GM12891 (cell line): ENCODE measurements at regions not wholly inside any gene's neighbourhood (a gene's known extent, or its start where the extent isn't known, plus 50 kb on each side); places are given as distances from the start of the nearest gene placed in this dataset.

Experiments used
- DNase-seq: peaks from one replicate; pipeline ENCODE4 v3.0.0; 2011; ENCODE audit warnings: low spot score; ENCODE audit not compliant: insufficient read length
- FAIRE-seq: peaks from 2 replicates; lab custom pipeline; 2011; peaks lifted over from hg19 to GRCh38; lab: Jason Lieb, UNC
- PAX5 ChIP-seq: IDR thresholded peaks from 2 replicates; pipeline ENCODE4 v1.6.1; 2011; ENCODE audit warnings: low read length, moderate library complexity, mild to moderate bottlenecking; ENCODE audit not compliant: insufficient read depth, severe bottlenecking
- POLR2A ChIP-seq: IDR thresholded peaks from 2 replicates; pipeline ENCODE4 v1.6.1; 2011; ENCODE audit warnings: low read depth, low read length, control low read depth
- POLR2AphosphoS5 ChIP-seq: IDR thresholded peaks from 2 replicates; pipeline ENCODE4 v1.6.1; 2011; ENCODE audit warnings: low read depth, low read length, control low read depth
- POU2F2 ChIP-seq: IDR thresholded peaks from 2 replicates; pipeline ENCODE4 v1.6.1; 2011; ENCODE audit warnings: low read depth, mild to moderate bottlenecking, control low read depth, low read length, moderate library complexity
- SPI1 ChIP-seq: IDR thresholded peaks from 2 replicates; pipeline ENCODE4 v1.6.1; 2011; ENCODE audit warnings: low read depth, low read length, control low read depth
- TAF1 ChIP-seq: IDR thresholded peaks from 2 replicates; pipeline ENCODE4 v1.6.1; 2011; ENCODE audit warnings: low read depth, low read length, control low read depth

DNA sequence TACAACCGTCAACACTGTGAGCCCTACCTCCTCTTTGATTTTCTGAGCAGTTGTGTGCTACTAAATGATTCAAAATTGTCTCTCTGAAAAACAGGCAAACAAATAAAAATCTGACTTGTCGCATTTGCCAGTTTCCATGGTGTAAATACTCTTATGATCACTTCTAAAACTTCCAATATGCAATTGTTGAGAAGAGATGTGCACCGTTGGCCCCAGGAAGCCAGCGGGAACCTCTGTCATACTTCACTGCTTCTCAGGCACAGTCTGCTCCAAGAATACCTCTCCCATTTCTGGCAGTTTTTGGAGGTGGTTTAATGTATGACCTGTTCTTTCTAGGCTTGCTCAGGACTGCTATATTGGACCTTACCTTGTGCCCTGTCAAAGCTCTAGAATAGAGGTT lies 196.0 kb upstream of the NCAM2 start:
- no peak for TF ChIP-seq TAF1
- no peak for TF ChIP-seq PAX5
- TF ChIP-seq POLR2AphosphoS5 = no peak
- no peak for TF ChIP-seq POLR2A
- TF ChIP-seq SPI1 = no peak
- no peak for TF ChIP-seq POU2F2
- DNase-seq (no peak), FAIRE-seq (no peak)

DNA sequence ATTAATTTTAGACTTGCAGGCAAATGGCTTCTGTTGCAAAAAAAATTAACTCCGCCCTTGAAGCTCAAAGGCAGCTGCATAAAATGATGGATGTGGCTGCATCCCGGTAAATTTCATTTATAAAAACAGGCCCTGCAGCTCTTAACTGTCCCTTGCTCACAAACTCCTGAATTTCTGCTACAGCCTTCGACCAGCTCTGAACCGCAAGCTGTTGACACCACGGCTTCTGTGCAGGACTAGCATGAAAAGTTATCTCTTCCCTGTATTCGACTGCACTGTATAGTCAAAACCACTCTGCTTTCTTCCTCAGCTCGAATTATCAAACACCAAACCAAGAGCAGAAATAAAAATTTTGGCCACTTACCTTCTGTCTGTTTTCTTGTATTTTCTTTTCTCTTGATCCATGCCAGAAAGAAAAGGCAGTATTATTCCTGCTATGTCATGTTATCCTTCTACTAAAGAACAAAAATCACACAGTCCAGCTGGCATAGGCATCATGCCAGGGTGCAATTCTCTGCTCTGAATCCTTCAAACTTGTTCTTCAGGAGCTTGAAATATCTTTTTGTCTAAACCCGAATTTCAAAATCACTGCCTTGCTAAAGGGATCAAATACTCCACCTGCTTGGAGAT lies 195.5 kb upstream of the NCAM2 start:
- FAIRE-seq = no peak
- no peak for DNase-seq
- no peak for TF ChIP-seq POLR2AphosphoS5
- TF ChIP-seq POLR2A = no peak
- TF ChIP-seq SPI1 = no peak
- no peak for TF ChIP-seq POU2F2
- no peak for TF ChIP-seq PAX5
- no peak for TF ChIP-seq TAF1

DNA sequence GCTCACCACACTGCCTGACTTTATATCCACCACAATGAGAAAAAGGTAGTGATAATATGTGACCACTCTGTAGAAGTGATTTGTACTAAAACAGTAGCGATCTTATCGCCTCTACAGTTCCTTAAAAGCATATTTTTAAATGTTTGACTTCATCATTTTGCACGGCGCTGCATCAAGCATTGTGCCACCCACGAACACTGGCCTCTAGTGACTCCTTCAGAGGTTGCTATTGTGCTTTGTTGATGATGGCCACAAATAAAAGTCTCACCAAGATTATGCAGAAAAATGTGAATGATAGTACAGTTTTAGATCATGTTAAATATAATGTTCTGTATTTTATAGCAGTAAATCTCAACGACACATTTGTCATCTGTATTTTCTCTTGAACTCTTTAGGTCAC lies 186.5 kb upstream of the NCAM2 start:
- no peak for FAIRE-seq
- no peak for DNase-seq
- TF ChIP-seq TAF1 = no peak
- no peak for TF ChIP-seq POU2F2
- TF ChIP-seq SPI1 = no peak
- no peak for TF ChIP-seq POLR2A
- no peak for TF ChIP-seq PAX5
- no peak for TF ChIP-seq POLR2AphosphoS5

DNA sequence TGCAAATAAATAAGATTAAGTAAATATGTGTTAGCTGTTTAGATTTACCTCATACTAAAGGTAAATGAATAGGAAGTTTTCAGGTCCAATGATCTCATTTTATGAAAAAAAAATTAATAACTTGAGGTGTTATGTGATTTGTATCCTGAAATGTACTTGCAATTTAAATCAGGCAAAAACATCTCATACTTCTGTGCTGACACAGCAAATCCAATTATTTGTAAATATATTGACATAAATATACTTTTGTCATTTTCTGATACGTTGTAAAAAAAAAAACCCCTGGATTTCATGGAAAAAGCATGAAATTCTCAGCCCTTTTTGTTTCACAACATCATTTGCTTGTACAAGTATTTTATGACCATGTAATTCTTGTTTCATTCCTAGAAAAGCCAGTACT lies 184.1 kb upstream of the NCAM2 start:
- no peak for TF ChIP-seq PAX5
- TF ChIP-seq POU2F2 = no peak
- no peak for TF ChIP-seq SPI1
- TF ChIP-seq POLR2AphosphoS5 = no peak
- no peak for TF ChIP-seq POLR2A
- DNase-seq (no peak), FAIRE-seq (no peak)

DNA sequence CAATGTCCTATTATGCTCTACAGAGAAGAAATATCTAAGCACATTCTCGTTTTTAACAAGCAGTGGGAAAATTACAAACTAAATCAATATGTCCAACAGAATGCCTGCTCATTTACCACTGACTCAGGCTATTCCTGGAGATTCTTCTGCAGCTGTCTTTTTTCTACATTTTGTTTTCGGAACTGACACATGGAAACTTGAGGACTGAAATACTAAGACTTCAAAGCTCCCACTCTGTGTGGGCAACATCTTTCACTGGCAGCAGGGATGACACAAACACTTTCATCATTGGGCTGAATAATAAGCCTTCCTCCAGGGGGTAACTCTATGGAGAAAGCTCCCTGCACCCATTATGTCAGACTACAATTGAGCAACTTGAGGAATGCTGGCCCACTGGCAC lies 175.5 kb upstream of the NCAM2 start:
- TF ChIP-seq TAF1 (no peak), POLR2AphosphoS5 (no peak)
- DNase-seq (no peak), FAIRE-seq (no peak)

DNA sequence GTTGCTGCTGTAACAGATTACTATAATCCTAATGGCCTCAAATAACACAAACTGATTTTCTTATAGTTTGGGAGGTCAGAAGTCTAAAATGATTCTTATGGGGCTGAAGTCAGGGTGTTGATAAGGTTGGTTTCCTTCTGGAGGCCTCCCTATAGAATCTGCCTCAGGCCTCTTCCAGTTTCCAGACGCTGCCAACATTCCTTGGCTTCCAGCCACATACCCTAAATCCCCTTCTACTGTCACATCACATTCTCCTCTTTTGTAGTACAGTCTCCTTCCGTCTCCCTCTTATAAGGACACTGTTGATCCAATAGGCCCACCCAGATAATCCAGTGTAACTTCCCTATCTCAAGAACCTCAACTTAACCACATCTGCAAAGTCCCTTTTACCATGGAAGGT lies 145.3 kb upstream of the NCAM2 start:
- DNase-seq (no peak), FAIRE-seq (no peak)
- TF ChIP-seq TAF1 (no peak), POLR2AphosphoS5 (no peak), SPI1 (no peak), POLR2A (no peak), POU2F2 (no peak), PAX5 (no peak)

DNA sequence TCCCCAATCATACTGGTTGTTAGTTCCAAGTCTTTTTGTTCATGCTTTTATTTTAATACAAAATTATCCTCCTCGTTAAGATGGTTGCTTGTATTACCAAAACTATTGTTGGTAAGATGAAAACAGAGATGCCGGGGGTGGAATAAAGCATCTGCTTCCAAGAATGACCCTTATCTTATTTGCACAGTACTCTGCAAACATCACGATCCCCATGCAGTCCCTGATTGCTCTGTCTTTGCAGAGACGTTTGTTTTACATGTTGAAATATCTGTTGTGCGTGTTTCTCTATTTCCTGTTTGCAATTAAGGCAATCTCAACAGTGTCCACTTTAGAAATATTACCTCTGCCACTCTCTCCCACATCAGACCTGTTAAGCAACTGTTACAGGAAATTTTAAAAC lies 141.3 kb upstream of the NCAM2 start:
- DNase-seq (no peak), FAIRE-seq (no peak)
- no peak for TF ChIP-seq POLR2A
- TF ChIP-seq PAX5 = no peak
- no peak for TF ChIP-seq POU2F2
- no peak for TF ChIP-seq POLR2AphosphoS5
- TF ChIP-seq SPI1 = no peak
- no peak for TF ChIP-seq TAF1

DNA sequence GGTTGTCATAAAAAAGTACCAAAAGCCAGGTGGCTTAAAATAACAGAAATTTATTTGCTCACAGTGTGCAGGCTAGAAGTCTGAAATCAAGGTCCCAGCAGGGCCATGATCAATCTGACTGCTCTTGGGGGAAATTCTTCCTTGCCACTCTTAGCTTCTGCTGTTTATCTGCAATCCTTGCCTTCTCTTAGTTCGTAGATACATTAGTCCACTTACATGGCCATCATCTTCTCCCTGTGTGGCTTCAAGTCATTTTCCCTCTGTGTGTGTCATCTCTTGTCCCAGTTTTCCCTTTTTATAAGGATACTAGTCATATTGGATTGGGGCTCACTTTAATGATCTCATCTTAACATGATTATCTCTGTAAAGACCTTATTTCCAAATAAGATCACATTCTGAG lies 124.0 kb upstream of the NCAM2 start:
- TF ChIP-seq POU2F2 (no peak), POLR2A (no peak), PAX5 (no peak), SPI1 (no peak), POLR2AphosphoS5 (no peak), TAF1 (no peak)
- FAIRE-seq (no peak), DNase-seq (no peak)

DNA sequence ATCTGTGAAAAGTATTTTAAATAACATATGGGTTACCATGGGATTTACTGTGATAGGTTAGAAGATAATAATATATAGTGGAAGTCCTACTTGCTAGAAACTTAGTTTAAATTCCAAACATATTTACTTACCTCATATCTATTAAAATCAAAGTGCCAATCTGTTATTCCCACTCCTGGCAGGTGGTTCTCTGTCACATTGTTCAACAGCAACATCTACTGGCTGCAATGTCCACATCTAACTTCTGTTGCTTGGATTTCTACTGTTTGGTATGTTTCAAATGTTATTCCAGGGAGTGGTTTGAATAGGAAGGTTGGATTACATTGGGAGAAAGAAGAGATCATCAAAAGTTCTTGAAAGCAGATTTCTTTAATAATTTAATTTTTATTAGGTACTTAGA lies 122.5 kb upstream of the NCAM2 start:
- TF ChIP-seq POLR2AphosphoS5 (no peak), POLR2A (no peak), TAF1 (no peak), SPI1 (no peak), PAX5 (no peak), POU2F2 (no peak)
- DNase-seq (no peak), FAIRE-seq (no peak)

DNA sequence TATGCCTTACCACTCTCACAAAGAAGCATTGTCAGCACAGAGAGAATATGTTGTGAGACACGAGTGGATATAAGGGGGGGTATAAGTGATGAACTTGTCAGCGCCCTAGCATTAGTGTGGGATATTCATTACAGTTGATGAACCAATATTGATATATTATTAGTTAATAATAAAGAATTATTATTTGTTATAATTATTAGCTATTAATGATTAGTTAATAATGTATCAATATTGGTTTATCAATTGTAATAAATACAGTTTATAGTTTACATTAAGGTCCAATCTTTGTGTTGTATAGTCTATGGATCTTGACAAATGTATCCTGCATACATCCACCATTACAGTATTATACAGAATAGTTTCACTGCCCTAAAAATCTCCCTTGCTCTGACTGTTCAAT lies 120.2 kb upstream of the NCAM2 start:
- no peak for TF ChIP-seq POLR2A
- TF ChIP-seq POLR2AphosphoS5 = no peak
- no peak for TF ChIP-seq PAX5
- no peak for TF ChIP-seq POU2F2
- no peak for TF ChIP-seq SPI1
- no peak for TF ChIP-seq TAF1
- no peak for FAIRE-seq
- DNase-seq = no peak
